Posterior vena cava (tissue), 2 donors: ENCODE measurements at regions not wholly inside any gene's neighbourhood (a gene's known extent, or its start where the extent isn't known, plus 50 kb on each side); places are given as distances from the start of the nearest gene placed in this dataset.
"Not testable (repeated sequence)": the region's sequence is repeated elsewhere in the genome, so short reads cannot be mapped to it uniquely, and the experiment has no call there.

Experiments
- DNase-seq: peaks from one replicate; pipeline ENCODE4 v3.0.0-alpha.2; 2020; ENCODE audit warnings: low spot score
- intact Hi-C, 2 donors: fragments of 100-400 bp; cut with DNase I; formaldehyde crosslinking; loops; one replicate each; pipeline versions ENCODE4 v1.14.1 to v1.14.2; 2022 to 2023
- donor health status: DM: yes; HTN: yes; CAD: no.
- donor health status: DM: yes; HTN: yes; CAD: no.

- DNase-seq, result no peak
- intact Hi-C loops, result no loop called here
Observed at GRCh38 chr3:72516361-72516760, 331.9 kb downstream of the SHQ1 start.

- DNase-seq, result no peak
- intact Hi-C loops, result no loop called here
Observed at GRCh38 chr3:72515941-72516340, 332.3 kb downstream of the SHQ1 start.

- intact Hi-C loops, result no loop called here
- DNase-seq, result no peak
Observed at GRCh38 chr3:72515281-72515680, 333.0 kb downstream of the SHQ1 start.

- no peak for DNase-seq
- intact Hi-C loops, result no loop called here
Observed at GRCh38 chr3:72510247-72510646, 338.0 kb downstream of the SHQ1 start.

- intact Hi-C loops, result no loop called here
- no peak for DNase-seq
Observed at GRCh38 chr3:72505539-72506405, 342.5 kb downstream of the SHQ1 start.

- DNase-seq, intact Hi-C loops: not testable (repeated sequence)
Observed at GRCh38 chr3:72497501-72497900, 350.7 kb downstream of the SHQ1 start.

- no peak for DNase-seq
- intact Hi-C loops, result no loop called here
Observed at GRCh38 chr3:72496051-72496670, 352.1 kb downstream of the SHQ1 start.

- intact Hi-C loops, result no loop called here
- no peak for DNase-seq
Observed at GRCh38 chr3:72494626-72495025, 353.6 kb downstream of the SHQ1 start.

GRCh38 chr3:72494130-72494529, 354.1 kb downstream of the SHQ1 start:
- intact Hi-C loops, result no loop called here

GRCh38 chr3:72492240-72492639, 356.0 kb downstream of the SHQ1 start:
- peak; percentile 94 for DNase-seq
- intact Hi-C loops, result no loop called here

More at GRCh38 chr3:72494130-72494529, 354.1 kb downstream of the SHQ1 start:
- no peak for DNase-seq

- no peak for DNase-seq
- intact Hi-C loops, result no loop called here
Observed at GRCh38 chr3:72490688-72491435, 357.4 kb downstream of the SHQ1 start.

- DNase-seq, result no peak
- intact Hi-C loops, result no loop called here
Observed at GRCh38 chr3:72489901-72490300, 358.3 kb downstream of the SHQ1 start.

- intact Hi-C loops, result no loop called here
- DNase-seq, result no peak
Observed at GRCh38 chr3:72488738-72489035, 359.6 kb downstream of the SHQ1 start.

- intact Hi-C loops, result no loop called here
- DNase-seq, result no peak
Observed at GRCh38 chr3:72487946-72488737, 360.1 kb downstream of the SHQ1 start.

GRCh38 chr3:72487078-72487765, 361.0 kb downstream of the SHQ1 start:
- peak; percentile 90 for DNase-seq
- intact Hi-C loops, result no loop called here

GRCh38 chr3:72485641-72486040, 362.6 kb downstream of the SHQ1 start:
- intact Hi-C loops, result no loop called here
- DNase-seq, result no peak

- intact Hi-C loops, result no loop called here
Observed at GRCh38 chr3:72483554-72484104, 364.6 kb downstream of the SHQ1 start.

GRCh38 chr3:72482589-72483321, 365.5 kb downstream of the SHQ1 start:
- DNase-seq, result peak; percentile 92
- intact Hi-C loops, result no loop called here

More at GRCh38 chr3:72483554-72484104, 364.6 kb downstream of the SHQ1 start:
- no peak for DNase-seq
